T-cell (primary cell): ENCODE measurements at regions not wholly inside any gene's neighbourhood (a gene's known extent, or its start where the extent isn't known, plus 50 kb on each side); places are given as distances from the start of the nearest gene placed in this dataset.

Experiments
- ATAC-seq, 4 experiments: fragments of 200-7000 bp in 3 of 4; fragments of 150-1000 bp in 1 of 4; cut with Tn5 transposase; replicated peaks in 1 of 4; 1 replicate in 3 of 4; 2 replicates in 1 of 4; pipeline ENCODE4 v1.10.0; 2021; ENCODE audit warnings: moderate library complexity in 3 of 4, mild to moderate bottlenecking in 2 of 4, moderate number of reproducible peaks in 1 of 4
- CTCF ChIA-PET, 2 donors: fragments of 300-600 bp; sonication (Branson Sonifier 250); formaldehyde crosslinking; loops; one replicate each; lab custom pipeline; 2022; ENCODE audit warnings: antibody characterized with exemption in 2 of 2; lab: Charles Lee
- POLR2A ChIA-PET, 2 donors: fragments of 300-600 bp; sonication (Branson Sonifier 250); formaldehyde crosslinking; loops; one replicate each; lab custom pipeline; 2022; ENCODE audit warnings: antibody characterized with exemption in 2 of 2; lab: Charles Lee
- DNase-seq, 35 experiments: peaks; one replicate each; pipeline versions ENCODE4 v3.0.0 to v3.0.0-alpha.2; 2013 to 2023
- H3K27ac ChIP-seq: one replicate; pipeline ENCODE4 v1.5.1; 2013; ENCODE audit warnings: low read length
- H3K27me3 ChIP-seq, 2 experiments: replicated peaks in 1 of 2; 1 replicate in 1 of 2; 2 replicates in 1 of 2; pipeline versions ENCODE4 v1.6.1 to v1.7.0; 2013; ENCODE audit warnings: low read length in 1 of 2, mixed read lengths in 1 of 2; ENCODE audit not compliant: control insufficient read depth in 2 of 2, insufficient read depth in 2 of 2; ENCODE audit errors: extremely low read depth in 1 of 2
- H3K36me3 ChIP-seq, 2 donors: 1 replicate in 1 of 2; 2 replicates in 1 of 2; pipeline versions ENCODE4 v1.6.1 to v1.7.0; 2013; ENCODE audit warnings: low read length in 1 of 2; ENCODE audit not compliant: control insufficient read depth in 2 of 2, insufficient read depth in 1 of 2; ENCODE audit errors: extremely low read depth in 1 of 2
- H3K4me1 ChIP-seq, 2 experiments: 1 replicate in 1 of 2; 2 replicates in 1 of 2; pipeline versions ENCODE4 v1.6.1 to v1.7.0; 2013; ENCODE audit warnings: low read length in 2 of 2, mixed read lengths in 1 of 2; ENCODE audit not compliant: insufficient read depth in 2 of 2, control insufficient read depth in 1 of 2; ENCODE audit errors: extremely low read depth in 1 of 2
- H3K4me3 ChIP-seq, 2 donors: 1 replicate in 1 of 2; 2 replicates in 1 of 2; pipeline versions ENCODE4 v1.5.1 to v1.7.0; 2013; ENCODE audit warnings: mild to moderate bottlenecking in 2 of 2, low read length in 1 of 2, moderate library complexity in 1 of 2; ENCODE audit not compliant: control insufficient read depth in 1 of 2; ENCODE audit errors: extremely low read depth in 1 of 2
- H3K9me3 ChIP-seq: 2 replicates; pipeline ENCODE4 v1.7.0; 2013
- H3K27ac Mint-ChIP-seq, 2 donors: one replicate each; pipeline ENCODE4 v1.8.0; 2020 to 2021; ENCODE audit warnings: mild to moderate bottlenecking in 2 of 2, mixed read lengths in 2 of 2
- H3K27me3 Mint-ChIP-seq, 2 donors: one replicate each; pipeline ENCODE4 v1.8.0; 2021 to 2022; ENCODE audit warnings: mixed read lengths in 2 of 2
- H3K36me3 Mint-ChIP-seq: one replicate; pipeline ENCODE4 v1.8.0; 2021; ENCODE audit warnings: mixed read lengths
- H3K4me1 Mint-ChIP-seq, 3 donors: one replicate each; pipeline ENCODE4 v1.8.0; 2020 to 2022; ENCODE audit warnings: mixed read lengths in 3 of 3, mild to moderate bottlenecking in 1 of 3
- H3K4me3 Mint-ChIP-seq, 3 donors: one replicate each; pipeline ENCODE4 v1.8.0; 2020 to 2022; ENCODE audit warnings: mild to moderate bottlenecking in 3 of 3, mixed read lengths in 3 of 3, moderate library complexity in 3 of 3
- H3K9me3 Mint-ChIP-seq, 3 donors: one replicate each; pipeline ENCODE4 v1.8.0; 2020 to 2022; ENCODE audit warnings: mixed read lengths in 3 of 3
- WGBS: methylation state at CpG from one replicate; pipeline ENCODE4 v1.1.5; 2013; ENCODE audit warnings: missing lambda C conversion rate; ENCODE audit not compliant: insufficient coverage; 5-methylcytosine and 5-hydroxymethylcytosine counted together

DNA sequence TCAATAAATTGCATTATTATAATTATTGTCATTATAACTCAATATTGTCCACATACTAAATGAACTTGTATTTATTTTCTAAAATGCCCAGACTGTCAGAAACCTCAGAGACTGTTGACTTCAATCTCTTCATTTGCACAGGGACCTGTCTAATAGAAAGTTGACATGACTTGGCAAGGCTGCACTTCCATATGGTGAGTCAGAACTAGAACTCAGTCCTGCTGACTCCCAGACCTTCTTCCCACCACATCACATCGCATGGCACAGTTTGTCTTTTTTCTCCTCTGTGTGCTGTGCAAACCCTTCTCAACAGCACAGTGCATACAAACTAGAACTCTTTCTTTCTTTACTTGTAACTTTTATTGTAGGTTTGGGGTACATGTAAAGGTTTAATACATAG lies 215.1 kb upstream of the BLID start:
- Mint-ChIP-seq H3K36me3 (no peaks in the 10 kb centered on the region), H3K27me3 (peaks cover 5 to 7% of the 10 kb centered on the region in 2 donors), H3K27ac (no peak overlapping the region), H3K4me3 (no peak overlapping the region), H3K9me3 (no peaks in the 10 kb centered on the region), H3K4me1 (no peaks in the 10 kb centered on the region)
- DNase-seq (no peak), ATAC-seq (no peak)
- no CpG with 5 or more reads among the region's 1 CpG for WGBS
- H3K4me3 ChIP-seq, result no peak overlapping the region
- no peak overlapping the region for H3K27ac ChIP-seq
- CTCF ChIA-PET, result no interaction called here
- H3K9me3 ChIP-seq, result no peaks in the 10 kb centered on the region
- no peaks in the 10 kb centered on the region for H3K27me3 ChIP-seq
- POLR2A ChIA-PET, result no interaction called here
- H3K36me3 ChIP-seq, result no peaks in the 10 kb centered on the region
- H3K4me1 ChIP-seq, result no peaks in the 10 kb centered on the region

DNA sequence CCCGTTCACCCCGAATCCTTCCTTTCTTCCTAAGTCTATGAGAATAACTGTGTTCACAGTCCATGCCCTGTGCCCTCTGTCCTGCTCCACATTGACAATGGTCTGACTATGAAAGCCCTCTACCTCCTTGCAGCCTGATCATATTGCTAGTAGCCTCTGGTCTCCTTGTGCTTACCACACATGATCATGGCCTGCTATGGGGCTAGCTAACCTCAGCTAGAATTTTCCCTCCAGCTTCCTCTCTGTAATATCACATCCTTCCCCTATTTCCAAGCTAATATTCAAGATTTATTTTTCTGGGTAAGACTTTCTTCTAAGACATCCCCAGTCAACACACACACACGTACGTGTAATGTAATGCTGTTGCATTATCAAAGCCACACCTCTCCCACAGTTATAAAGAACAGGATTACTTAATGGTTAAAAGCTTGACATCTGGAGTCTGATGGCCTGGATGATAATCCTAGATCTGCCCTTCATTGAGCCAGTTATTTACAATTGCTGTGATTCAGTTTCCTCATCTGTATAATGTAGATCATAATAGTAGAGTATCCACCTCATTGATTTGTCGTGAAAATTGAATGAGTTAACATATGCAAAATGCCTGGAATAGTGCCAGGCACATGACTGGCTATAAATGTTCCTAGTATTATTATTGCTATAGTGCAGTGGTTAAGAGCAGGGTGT lies 214.4 kb upstream of the BLID start:
- H3K4me3 Mint-ChIP-seq, result no peak overlapping the region
- POLR2A ChIA-PET, result no interaction called here
- Histone ChIP-seq H3K9me3 (no peaks in the 10 kb centered on the region), H3K36me3 (no peaks in the 10 kb centered on the region), H3K4me1 (no peaks in the 10 kb centered on the region), H3K27ac (no peak overlapping the region), H3K27me3 (no peaks in the 10 kb centered on the region), H3K4me3 (no peak overlapping the region)
- no peaks in the 10 kb centered on the region for H3K9me3 Mint-ChIP-seq
- ATAC-seq (no peak), DNase-seq (no peak)
- H3K27ac Mint-ChIP-seq, result no peak overlapping the region
- 95% methylated on average over 3 of the region's 5 CpGs for WGBS
- H3K27me3 Mint-ChIP-seq, result peaks cover 5 to 7% of the 10 kb centered on the region in 2 donors
- no peaks in the 10 kb centered on the region for H3K4me1 Mint-ChIP-seq
- CTCF ChIA-PET, result no interaction called here
- H3K36me3 Mint-ChIP-seq, result no peaks in the 10 kb centered on the region

GRCh38 chr11:122327528-122327927 lies 211.5 kb upstream of the BLID start:
- no peak for DNase-seq
- no peaks in the 10 kb centered on the region for H3K27me3 Mint-ChIP-seq
- H3K4me1 Mint-ChIP-seq, result no peaks in the 10 kb centered on the region
- ChIA-PET POLR2A (no interaction called here), CTCF (interaction anchor here in 1 of 2 donors (0.5 kb wide), 1 partner anchor 11 kb away, joined by 4 read pairs; no protein-coding TSS in a partner anchor)
- H3K27ac Mint-ChIP-seq, result no peak overlapping the region
- Histone ChIP-seq H3K27me3 (no peaks in the 10 kb centered on the region), H3K27ac (no peak overlapping the region), H3K4me1 (no peaks in the 10 kb centered on the region), H3K4me3 (no peak overlapping the region), H3K9me3 (no peaks in the 10 kb centered on the region), H3K36me3 (no peaks in the 10 kb centered on the region)
- 90% methylated on average over 2 of the region's 2 CpGs for WGBS
- H3K36me3 Mint-ChIP-seq, result no peaks in the 10 kb centered on the region
- ATAC-seq, result no peak
- no peak overlapping the region for H3K4me3 Mint-ChIP-seq
- H3K9me3 Mint-ChIP-seq, result no peaks in the 10 kb centered on the region

DNA sequence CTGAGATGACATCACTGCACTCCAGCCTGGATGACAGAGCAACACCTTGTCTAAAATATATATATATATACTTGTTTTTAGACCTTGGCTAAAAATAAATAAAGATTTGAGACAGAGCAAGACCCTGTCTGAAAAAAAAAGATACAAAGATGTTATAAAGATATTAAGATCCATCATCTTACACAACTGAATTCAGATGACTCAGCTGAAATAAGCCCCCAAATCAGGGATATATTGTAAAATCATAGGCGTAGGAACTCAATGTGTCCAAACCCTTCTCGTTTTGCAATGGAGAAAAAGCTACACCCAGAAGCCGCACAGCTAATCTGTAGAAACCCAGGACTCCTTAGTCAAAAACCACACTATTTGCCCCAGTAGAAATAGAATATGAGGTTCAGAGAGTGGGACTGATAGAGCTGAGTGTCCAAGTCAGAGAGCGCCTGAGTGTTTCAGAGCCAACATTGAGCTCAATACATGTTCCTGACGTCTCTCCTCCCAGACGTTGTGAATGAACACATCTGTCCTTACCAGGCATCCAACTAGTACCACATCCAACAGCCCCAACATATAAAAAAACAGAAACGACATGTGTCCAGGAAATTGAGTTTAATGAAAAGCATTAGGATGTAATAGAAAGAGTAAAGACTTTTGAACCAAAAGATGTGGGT lies 207.9 kb upstream of the BLID start:
- Mint-ChIP-seq H3K4me3 (no peak overlapping the region), H3K36me3 (no peaks in the 10 kb centered on the region), H3K27ac (no peak overlapping the region), H3K4me1 (no peaks in the 10 kb centered on the region), H3K27me3 (peaks cover 0 to 4% of the 10 kb centered on the region in 2 donors), H3K9me3 (peaks cover 0 to 3% (median 0%) of the 10 kb centered on the region in 3 donors)
- ATAC-seq (no peak), DNase-seq (no peak)
- no peaks in the 10 kb centered on the region for H3K27me3 ChIP-seq
- POLR2A ChIA-PET, result no interaction called here
- no peaks in the 10 kb centered on the region for H3K9me3 ChIP-seq
- H3K4me3 ChIP-seq, result no peak overlapping the region
- no peaks in the 10 kb centered on the region for H3K4me1 ChIP-seq
- H3K36me3 ChIP-seq, result no peaks in the 10 kb centered on the region
- no CpG with 5 or more reads among the region's 7 CpGs for WGBS
- no peak overlapping the region for H3K27ac ChIP-seq
- CTCF ChIA-PET, result no interaction called here

DNA sequence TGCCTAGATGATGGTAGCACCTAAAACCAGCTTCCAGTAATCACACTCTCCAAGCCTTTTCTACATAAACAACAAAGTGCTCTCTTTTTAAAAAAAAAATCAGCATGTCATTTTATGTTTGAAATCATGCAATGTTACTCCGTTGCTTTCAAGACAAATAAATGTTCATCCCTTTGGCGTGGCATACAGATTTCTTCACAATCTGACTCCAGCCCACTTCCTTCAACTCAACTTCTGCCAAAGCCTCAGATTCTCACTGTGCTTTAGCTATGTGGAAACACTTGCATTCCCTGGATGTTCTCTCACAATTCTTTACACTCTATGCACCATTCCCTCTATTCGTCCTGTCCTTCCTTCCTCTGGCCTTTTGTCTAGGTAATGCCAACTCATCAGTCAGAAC lies 206.3 kb upstream of the BLID start:
- Histone ChIP-seq H3K36me3 (no peaks in the 10 kb centered on the region), H3K27ac (no peak overlapping the region), H3K4me3 (no peak overlapping the region), H3K27me3 (peaks cover 0 to 3% of the 10 kb centered on the region in 2 experiments), H3K9me3 (no peaks in the 10 kb centered on the region), H3K4me1 (no peaks in the 10 kb centered on the region)
- no peak overlapping the region for H3K27ac Mint-ChIP-seq
- H3K27me3 Mint-ChIP-seq, result peaks cover 0 to 4% of the 10 kb centered on the region in 2 donors
- ATAC-seq (no peak), DNase-seq (no peak)
- H3K9me3 Mint-ChIP-seq, result peaks cover 0 to 3% (median 0%) of the 10 kb centered on the region in 3 donors
- no peaks in the 10 kb centered on the region for H3K36me3 Mint-ChIP-seq
- ChIA-PET POLR2A (no interaction called here), CTCF (no interaction called here)
- H3K4me1 Mint-ChIP-seq, result no peaks in the 10 kb centered on the region
- 84% methylated on average over 3 of the region's 3 CpGs for WGBS
- H3K4me3 Mint-ChIP-seq, result no peak overlapping the region

- no peaks in the 10 kb centered on the region for H3K9me3 ChIP-seq
- Mint-ChIP-seq H3K4me3 (no peak overlapping the region), H3K36me3 (no peaks in the 10 kb centered on the region), H3K27ac (no peak overlapping the region), H3K9me3 (peaks cover 0 to 3% (median 0%) of the 10 kb centered on the region in 3 donors), H3K27me3 (peaks cover 3 to 4% of the 10 kb centered on the region in 2 donors), H3K4me1 (no peaks in the 10 kb centered on the region)
- no peak for DNase-seq
- no peak overlapping the region for H3K4me3 ChIP-seq
- ATAC-seq, result no peak
- ChIA-PET CTCF (no interaction called here), POLR2A (interaction anchor here in 1 of 2 donors (0.7 kb wide), 1 partner anchor 260 kb away, joined by 5 read pairs; no protein-coding TSS in a partner anchor)
- no peaks in the 10 kb centered on the region for H3K4me1 ChIP-seq
- WGBS, result no CpG with 5 or more reads among the region's 2 CpGs
- no peaks in the 10 kb centered on the region for H3K36me3 ChIP-seq
- H3K27me3 ChIP-seq, result peaks cover 0 to 5% of the 10 kb centered on the region in 2 experiments
- H3K27ac ChIP-seq, result no peak overlapping the region
Observed at GRCh38 chr11:122320671-122321070, 204.7 kb upstream of the BLID start.
